Body of pancreas (tissue), 4 donors: ENCODE measurements at regions not wholly inside any gene's neighbourhood (a gene's known extent, or its start where the extent isn't known, plus 50 kb on each side); places are given as distances from the start of the nearest gene placed in this dataset.

Source experiments
- POLR2A ChIP-seq, 3 donors: fragments of 450-650 bp; IDR thresholded peaks; one replicate each; pipeline ENCODE4 v1.6.1; 2016; ENCODE audit warnings: antibody characterized with exemption in 3 of 3, mild to moderate bottlenecking in 2 of 3
- TF ChIP-seq, protein P1 (sequence below), 7 experiments: fragments of 450-650 bp in 4 of 7; fragments of 200-600 bp in 3 of 7; sonication (generic) in 3 of 7; IDR thresholded peaks; one replicate each; pipeline ENCODE4 v1.5.1; 2016 to 2019; ENCODE audit warnings: antibody characterized with exemption in 7 of 7

DNA sequence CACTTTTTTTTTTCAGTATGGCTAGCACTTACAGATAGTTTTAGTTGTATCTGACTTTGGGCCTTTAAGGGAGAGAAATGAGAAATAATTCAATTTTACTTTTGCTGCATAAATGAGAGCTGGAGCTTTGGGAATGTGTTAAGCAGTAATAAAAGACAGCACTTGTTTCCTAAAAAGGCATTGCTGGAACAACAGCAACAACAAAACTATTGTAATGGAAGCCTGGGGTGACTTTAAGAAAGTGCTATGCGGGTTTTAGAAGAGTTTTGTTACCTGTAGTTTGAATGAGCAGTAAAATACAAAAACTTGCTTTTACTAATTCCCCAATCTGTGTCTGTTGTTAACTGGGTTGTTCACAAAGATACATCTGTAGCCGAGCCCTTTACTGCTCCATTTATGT lies 774.0 kb upstream of the ARPP21 start:
- TF ChIP-seq, protein P1, sequence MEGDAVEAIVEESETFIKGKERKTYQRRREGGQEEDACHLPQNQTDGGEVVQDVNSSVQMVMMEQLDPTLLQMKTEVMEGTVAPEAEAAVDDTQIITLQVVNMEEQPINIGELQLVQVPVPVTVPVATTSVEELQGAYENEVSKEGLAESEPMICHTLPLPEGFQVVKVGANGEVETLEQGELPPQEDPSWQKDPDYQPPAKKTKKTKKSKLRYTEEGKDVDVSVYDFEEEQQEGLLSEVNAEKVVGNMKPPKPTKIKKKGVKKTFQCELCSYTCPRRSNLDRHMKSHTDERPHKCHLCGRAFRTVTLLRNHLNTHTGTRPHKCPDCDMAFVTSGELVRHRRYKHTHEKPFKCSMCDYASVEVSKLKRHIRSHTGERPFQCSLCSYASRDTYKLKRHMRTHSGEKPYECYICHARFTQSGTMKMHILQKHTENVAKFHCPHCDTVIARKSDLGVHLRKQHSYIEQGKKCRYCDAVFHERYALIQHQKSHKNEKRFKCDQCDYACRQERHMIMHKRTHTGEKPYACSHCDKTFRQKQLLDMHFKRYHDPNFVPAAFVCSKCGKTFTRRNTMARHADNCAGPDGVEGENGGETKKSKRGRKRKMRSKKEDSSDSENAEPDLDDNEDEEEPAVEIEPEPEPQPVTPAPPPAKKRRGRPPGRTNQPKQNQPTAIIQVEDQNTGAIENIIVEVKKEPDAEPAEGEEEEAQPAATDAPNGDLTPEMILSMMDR (IDR thresholded peaks at IDR 0.05), result no peak
- TF ChIP-seq POLR2A (IDR thresholded peaks at IDR 0.05), result no peak
